NCI-H1694 (cell line): ENCODE measurements at regions not wholly inside any gene's neighbourhood (a gene's known extent, or its start where the extent isn't known, plus 50 kb on each side); places are given as distances from the start of the nearest gene placed in this dataset.

Experiments
- DNase-seq: peaks from one replicate; lab custom pipeline; 2025; lab: John Stamatoyannopoulos, UW

DNA sequence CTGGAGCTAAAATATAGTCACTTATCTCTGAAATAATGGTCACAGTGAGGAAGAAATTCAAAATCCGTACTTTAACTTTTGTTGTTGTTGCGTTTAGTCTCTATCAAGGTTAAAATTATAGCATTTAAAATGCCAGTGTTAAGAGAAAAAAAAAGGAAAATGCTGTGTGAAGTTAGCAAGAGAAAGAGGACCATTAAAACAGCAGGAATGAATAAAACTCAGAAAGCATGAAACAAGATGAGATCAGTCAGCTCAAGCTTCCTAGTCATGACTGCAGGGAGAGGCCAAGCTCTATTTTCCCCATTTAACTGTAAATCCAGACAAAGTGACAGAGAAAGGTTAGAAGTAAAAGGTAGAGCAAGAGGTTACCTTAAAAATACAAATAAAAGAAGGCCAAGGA, 281.7 kb upstream of the ATP5MC3 start:
- no peak for DNase-seq

- DNase-seq = no peak
Observed at GRCh38 chr2:175462246-175462645, 280.7 kb upstream of the ATP5MC3 start.

DNA sequence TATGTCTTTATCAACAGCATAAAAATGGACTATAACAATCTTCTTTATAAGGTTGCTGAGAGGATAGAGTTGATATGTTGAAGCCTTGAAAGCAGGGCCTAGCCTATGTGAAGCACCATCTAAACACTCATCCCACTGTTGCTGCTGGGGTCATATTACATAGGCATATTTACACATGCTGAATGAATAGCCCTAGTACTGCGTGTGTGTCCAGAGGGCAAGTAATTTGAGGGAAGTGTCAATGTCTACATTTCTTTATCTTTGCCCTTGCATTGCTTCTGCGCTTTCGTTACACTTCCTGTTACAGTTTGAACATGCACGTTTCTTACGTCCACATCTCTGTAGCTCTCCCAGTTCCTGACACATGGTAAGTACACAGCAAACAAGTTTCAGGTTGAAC, 280.3 kb upstream of the ATP5MC3 start:
- no peak for DNase-seq

GRCh38 chr2:175457895-175458448, 276.5 kb upstream of the ATP5MC3 start:
- DNase-seq = no peak

GRCh38 chr2:175454953-175455389, 273.5 kb upstream of the ATP5MC3 start:
- no peak for DNase-seq

GRCh38 chr2:175450029-175450760, 268.7 kb upstream of the ATP5MC3 start:
- peak; percentile 87 for DNase-seq

- DNase-seq = no peak
Observed at GRCh38 chr2:175449616-175450015, 268.1 kb upstream of the ATP5MC3 start.

GRCh38 chr2:175446201-175446600, 264.7 kb upstream of the ATP5MC3 start:
- DNase-seq = no peak

DNA sequence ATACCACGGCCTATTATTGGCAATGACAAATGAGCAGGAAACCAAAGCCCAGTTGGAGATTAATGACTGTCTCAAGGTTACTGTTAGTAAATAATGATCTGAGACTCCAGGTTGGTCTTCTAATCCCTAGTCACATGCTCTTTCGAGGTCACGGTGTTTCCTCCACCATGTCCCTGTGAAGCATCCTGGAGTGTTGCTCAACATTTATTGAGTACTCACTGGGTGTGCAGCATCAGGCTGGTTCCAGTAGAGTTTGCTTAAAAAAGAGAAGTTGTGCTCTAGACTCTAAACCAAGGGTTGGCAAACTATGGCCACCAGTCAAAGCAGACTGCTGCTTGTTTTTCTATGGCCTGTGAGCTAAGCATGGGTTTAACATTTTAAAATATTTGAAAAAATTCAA, 263.8 kb upstream of the ATP5MC3 start:
- DNase-seq = no peak

- DNase-seq = no peak
Observed at GRCh38 chr2:175442441-175442840, 260.9 kb upstream of the ATP5MC3 start.

DNA sequence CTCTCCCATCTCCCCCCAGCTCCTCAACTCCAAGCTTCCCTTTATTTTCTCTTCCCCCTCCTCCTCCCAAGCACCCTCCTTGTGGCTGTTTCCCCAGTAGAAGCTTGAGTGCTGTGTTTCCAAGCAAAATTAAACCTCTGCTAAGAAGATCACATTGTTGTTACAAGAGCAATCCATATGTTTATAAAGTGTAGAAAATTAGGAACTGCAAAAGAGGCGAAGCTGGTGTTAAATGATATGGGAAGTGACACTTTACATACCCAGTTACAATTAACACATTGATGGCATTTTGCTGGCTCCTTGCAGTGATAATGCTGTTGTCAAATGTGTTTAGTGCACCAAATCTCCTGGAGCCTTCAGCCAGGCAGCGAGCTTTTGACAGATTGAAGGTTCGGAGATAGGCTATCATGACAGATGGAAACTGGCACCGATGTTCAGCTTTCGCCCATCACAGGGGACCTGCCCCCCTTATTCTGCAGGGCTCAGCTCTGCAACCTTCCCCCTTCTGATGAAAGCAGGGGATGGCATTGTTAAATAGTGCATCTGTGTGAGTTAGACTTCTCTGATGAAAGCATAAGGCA, 259.8 kb upstream of the ATP5MC3 start:
- DNase-seq = peak; percentile 80

DNA sequence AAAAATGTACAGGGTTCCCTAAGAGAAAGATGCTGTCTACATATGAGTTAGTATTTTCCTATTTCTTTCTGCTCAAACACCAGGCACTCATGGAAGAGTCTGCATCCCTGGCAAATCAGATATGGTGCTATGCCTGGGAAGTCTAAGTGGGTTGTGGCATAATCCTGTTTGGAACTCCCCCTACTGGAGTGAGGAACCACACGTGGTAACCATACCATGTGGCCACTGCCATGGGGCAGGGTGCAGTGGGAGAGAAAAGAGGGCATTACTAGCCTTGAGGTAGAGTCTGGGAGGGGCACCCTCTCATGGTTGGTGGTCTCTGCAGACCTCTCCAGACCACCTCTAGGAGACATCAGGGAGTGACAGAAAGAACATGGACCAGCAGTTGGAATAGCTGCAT, 257.9 kb upstream of the ATP5MC3 start:
- DNase-seq = no peak

DNA sequence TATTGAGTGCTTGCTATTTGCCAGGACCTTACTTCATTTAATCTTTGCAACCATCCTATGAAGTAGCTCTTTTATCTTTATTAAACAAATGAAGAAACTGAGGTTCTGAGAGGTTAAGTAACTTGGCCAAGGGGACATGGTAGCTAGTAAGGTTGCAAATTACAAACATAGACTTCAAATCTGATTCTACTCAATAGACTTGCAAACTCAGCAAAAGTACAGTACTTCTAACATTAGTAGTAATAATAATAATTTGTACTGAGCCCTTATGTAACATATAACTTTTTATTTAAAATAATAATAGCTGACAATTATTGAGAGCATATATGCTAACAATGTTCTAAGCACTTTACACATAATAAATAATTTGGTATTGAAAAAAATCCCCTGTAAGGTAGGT, 255.7 kb upstream of the ATP5MC3 start:
- no peak for DNase-seq

- no peak for DNase-seq
Observed at GRCh38 chr2:175436076-175436475, 254.6 kb upstream of the ATP5MC3 start.

GRCh38 chr2:175435012-175435411, 253.5 kb upstream of the ATP5MC3 start:
- no peak for DNase-seq

GRCh38 chr2:175432793-175433192, 251.3 kb upstream of the ATP5MC3 start:
- no peak for DNase-seq

- peak; percentile 54 for DNase-seq
Observed at GRCh38 chr2:175432021-175432420, 250.5 kb upstream of the ATP5MC3 start.

- DNase-seq = peak; percentile 44
Observed at GRCh38 chr2:175431101-175431946, 249.8 kb upstream of the ATP5MC3 start.

- no peak for DNase-seq
Observed at GRCh38 chr2:175430236-175430635, 248.7 kb upstream of the ATP5MC3 start.

- no peak for DNase-seq
Observed at GRCh38 chr2:175418224-175418835, 236.8 kb upstream of the ATP5MC3 start.

DNA sequence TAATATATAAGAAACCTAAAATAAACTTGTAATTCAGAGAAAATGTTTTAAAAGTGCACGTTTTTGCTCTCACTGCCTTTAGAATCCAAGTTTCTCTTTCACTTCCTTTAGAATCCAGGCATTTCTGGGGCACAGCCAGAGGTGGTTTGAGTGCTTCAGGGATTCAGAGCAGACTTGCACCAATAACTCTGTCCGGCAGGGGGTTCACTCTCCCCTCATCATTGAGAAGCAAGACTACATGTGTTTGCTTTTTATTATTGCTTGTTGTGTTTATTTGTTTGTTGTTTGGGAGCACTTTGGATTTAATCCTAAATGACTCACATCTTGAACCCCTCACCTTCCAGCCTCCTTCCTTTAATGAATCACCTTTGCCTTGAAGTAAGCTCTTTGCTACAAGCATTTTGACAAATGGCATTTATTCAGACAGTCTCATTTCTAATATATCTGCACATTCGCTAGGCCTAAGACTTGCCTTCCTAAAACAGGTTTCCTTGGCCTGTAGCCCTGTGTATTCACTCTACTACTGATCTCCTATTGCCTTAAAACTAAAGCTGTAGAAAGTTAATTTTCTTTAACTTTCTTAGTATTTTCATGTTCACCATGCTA, 233.5 kb upstream of the ATP5MC3 start:
- DNase-seq = peak; percentile 55
